ENCODE measurements at regions not wholly inside any gene's neighbourhood (a gene's known extent, or its start where the extent isn't known, plus 50 kb on each side); places are given as distances from the start of the nearest gene placed in this dataset.

DNA sequence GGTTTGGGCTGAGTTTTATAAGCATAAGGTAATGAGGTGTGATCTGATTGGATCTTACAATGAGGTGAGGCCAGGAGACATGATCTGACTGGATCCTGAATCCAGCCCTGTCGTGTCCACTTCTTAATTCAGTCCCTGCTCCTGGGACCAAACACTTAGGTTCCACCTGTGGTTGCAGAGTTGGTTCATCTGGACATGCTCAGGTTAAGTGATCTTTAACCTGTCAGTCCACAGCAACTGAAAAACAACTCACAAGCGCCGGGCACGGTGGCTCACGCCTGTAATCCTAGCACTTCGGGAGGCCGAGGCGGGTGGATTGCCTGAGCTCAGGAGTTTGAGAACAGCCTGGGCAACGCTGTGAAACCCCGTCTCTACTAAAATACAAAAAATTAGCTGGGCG lies 679.3 kb upstream of the ALCAM start:
- intact Hi-C loops (cut with DNase I), result no loop called here
- H3K36me3 ChIP-seq (ENCODE audit: insufficient read depth in 1 of 2, low read depth in 1 of 2), result no peaks in the 10 kb centered on the region
- ATAC-seq, result no peak

DNA sequence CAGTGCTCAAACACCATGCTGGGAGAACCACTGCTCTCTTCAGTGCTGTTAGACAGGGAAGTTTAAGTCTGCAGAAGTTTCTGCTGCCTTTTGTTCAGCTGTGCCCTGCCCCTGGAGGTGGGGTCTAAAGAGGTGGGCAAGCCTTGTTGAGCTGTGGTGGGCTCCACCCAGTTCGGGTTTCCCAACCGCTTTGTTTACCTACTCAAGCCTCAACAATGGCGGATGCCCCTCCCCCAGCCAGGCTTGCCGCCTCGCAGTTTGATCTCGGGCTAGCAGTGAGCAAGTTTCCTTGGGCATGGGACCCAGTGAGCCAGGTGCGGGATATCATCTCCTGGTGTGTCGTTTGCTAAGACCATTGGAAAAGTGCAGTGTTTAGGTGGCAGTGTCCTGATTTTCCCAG lies 670.2 kb upstream of the ALCAM start:
- H3K9me3 ChIP-seq, result no peaks in the 10 kb centered on the region
- DNase-seq, result no peak
- WGBS, 3 donors, result 66 to 81% (median 75%) methylated on average over 8 of the region's 8 CpGs
- no peak overlapping the region for H3K27ac ChIP-seq
- no peaks in the 10 kb centered on the region for H3K27me3 ChIP-seq (ENCODE audit: insufficient read depth in 3 of 3, low read length in 2 of 3)
- TF ChIP-seq, protein P1, sequence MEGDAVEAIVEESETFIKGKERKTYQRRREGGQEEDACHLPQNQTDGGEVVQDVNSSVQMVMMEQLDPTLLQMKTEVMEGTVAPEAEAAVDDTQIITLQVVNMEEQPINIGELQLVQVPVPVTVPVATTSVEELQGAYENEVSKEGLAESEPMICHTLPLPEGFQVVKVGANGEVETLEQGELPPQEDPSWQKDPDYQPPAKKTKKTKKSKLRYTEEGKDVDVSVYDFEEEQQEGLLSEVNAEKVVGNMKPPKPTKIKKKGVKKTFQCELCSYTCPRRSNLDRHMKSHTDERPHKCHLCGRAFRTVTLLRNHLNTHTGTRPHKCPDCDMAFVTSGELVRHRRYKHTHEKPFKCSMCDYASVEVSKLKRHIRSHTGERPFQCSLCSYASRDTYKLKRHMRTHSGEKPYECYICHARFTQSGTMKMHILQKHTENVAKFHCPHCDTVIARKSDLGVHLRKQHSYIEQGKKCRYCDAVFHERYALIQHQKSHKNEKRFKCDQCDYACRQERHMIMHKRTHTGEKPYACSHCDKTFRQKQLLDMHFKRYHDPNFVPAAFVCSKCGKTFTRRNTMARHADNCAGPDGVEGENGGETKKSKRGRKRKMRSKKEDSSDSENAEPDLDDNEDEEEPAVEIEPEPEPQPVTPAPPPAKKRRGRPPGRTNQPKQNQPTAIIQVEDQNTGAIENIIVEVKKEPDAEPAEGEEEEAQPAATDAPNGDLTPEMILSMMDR (IDR thresholded peaks at IDR 0.05), result no peak
- H3K4me1 ChIP-seq, result no peaks in the 10 kb centered on the region
- ATAC-seq, result no peak
- intact Hi-C loops (cut with DNase I), result no loop called here
- no peaks in the 10 kb centered on the region for H3K36me3 ChIP-seq (ENCODE audit: insufficient read depth in 1 of 2, low read depth in 1 of 2)
- H3K4me3 ChIP-seq, result no peak overlapping the region

More for the DNA sequence above, 679.3 kb upstream of the ALCAM start:
- TF ChIP-seq, protein P1 (IDR thresholded peaks at IDR 0.05), result no peak
- DNase-seq, result no peak
- no peaks in the 10 kb centered on the region for H3K4me1 ChIP-seq
- no peak overlapping the region for H3K27ac ChIP-seq
- no peaks in the 10 kb centered on the region for H3K27me3 ChIP-seq (ENCODE audit: insufficient read depth in 3 of 3, low read length in 2 of 3)
- no peaks in the 10 kb centered on the region for H3K9me3 ChIP-seq
- 94 to 96% (median 95%) methylated on average over 11 of the region's 11 CpGs for WGBS, 3 donors
- H3K4me3 ChIP-seq, result no peak overlapping the region

DNA sequence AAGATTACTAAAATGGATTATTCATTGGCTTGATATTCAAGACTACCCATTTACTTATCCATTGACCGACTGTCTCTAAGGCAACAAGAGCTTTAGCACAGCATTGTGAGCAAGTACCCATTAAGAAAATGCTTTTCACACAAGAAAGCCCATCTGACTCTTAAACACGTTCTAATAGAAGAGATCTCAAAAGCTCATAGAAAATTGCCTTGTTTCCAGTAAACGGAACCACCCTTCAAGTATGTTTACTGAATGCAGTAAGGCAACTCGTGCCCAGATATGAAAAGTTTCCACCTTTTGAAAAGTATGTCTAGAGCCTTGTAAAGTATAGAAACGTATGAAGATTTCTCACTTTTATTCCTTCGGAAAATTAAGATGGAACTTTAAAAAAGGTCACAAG lies 655.3 kb upstream of the ALCAM start:
- H3K36me3 ChIP-seq (ENCODE audit: insufficient read depth in 1 of 2, low read depth in 1 of 2), result no peaks in the 10 kb centered on the region
- WGBS, 3 donors, result 72 to 74% (median 73%) methylated on average over 6 of the region's 6 CpGs
- no peaks in the 10 kb centered on the region for H3K9me3 ChIP-seq
- H3K27ac ChIP-seq, result no peak overlapping the region
- TF ChIP-seq, protein P1 (IDR thresholded peaks at IDR 0.05), result no peak
- no peaks in the 10 kb centered on the region for H3K27me3 ChIP-seq (ENCODE audit: insufficient read depth in 3 of 3, low read length in 2 of 3)
- intact Hi-C loops (cut with DNase I), result no loop called here
- no peak for DNase-seq
- no peak for ATAC-seq
- H3K4me1 ChIP-seq, result no peaks in the 10 kb centered on the region
- no peak overlapping the region for H3K4me3 ChIP-seq

DNA sequence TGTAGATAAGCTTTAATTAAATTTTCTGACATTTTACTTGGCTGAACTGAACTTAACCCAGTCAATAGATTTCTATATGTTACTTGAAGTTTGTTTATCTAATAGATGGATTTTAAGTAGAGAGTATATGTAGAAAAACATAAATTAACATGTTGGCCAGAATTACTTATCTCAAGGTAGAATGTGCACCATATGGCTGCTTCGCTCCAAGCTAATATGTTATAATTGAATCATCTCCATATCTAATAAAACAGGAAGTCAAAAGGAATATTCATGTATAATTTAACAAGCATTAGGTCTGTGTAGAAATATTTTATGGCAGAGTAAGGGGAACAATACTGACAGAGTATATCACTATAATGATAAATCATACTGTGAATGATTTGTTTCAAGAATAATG lies 650.7 kb upstream of the ALCAM start:
- DNase-seq (no peak), ATAC-seq (no peak)
- intact Hi-C loops (cut with DNase I), result no loop called here
- H3K27ac ChIP-seq, result no peak overlapping the region
- 88 to 95% (median 90%) methylated on average over 1 of the region's 1 CpG for WGBS, 3 donors
- no peaks in the 10 kb centered on the region for H3K4me1 ChIP-seq
- TF ChIP-seq, protein P1 (IDR thresholded peaks at IDR 0.05), result no peak
- H3K36me3 ChIP-seq (ENCODE audit: insufficient read depth in 1 of 2, low read depth in 1 of 2), result no peaks in the 10 kb centered on the region
- no peak overlapping the region for H3K4me3 ChIP-seq
- no peaks in the 10 kb centered on the region for H3K9me3 ChIP-seq
- H3K27me3 ChIP-seq (ENCODE audit: insufficient read depth in 3 of 3, low read length in 2 of 3), result no peaks in the 10 kb centered on the region

DNA sequence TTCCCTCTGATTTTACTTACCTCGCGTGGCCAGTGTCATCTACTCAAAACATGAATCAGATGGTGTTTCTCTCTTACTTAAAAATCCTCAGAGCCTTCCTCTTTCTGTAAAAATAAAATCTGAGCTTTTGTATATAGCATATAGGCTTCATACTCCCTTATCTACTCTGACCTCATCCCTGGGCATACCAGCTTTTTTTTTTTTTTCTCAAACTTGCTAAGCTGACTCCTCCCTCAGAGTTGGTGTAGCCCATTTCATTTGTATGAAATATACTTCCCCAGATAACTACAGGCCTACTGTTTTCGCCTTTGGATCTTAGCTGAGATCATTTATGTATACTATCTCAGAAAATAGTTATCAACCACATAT lies 648.9 kb upstream of the ALCAM start:
- Histone ChIP-seq H3K27me3 (ENCODE audit: insufficient read depth in 3 of 3, low read length in 2 of 3) (no peaks in the 10 kb centered on the region), H3K9me3 (no peaks in the 10 kb centered on the region), H3K4me1 (no peaks in the 10 kb centered on the region), H3K4me3 (no peak overlapping the region), H3K36me3 (ENCODE audit: insufficient read depth in 1 of 2, low read depth in 1 of 2) (no peaks in the 10 kb centered on the region), H3K27ac (no peak overlapping the region)
- no peak for DNase-seq
- WGBS, 3 donors, result 78 to 95% (median 93%) methylated on average over 3 of the region's 3 CpGs
- TF ChIP-seq, protein P1 (IDR thresholded peaks at IDR 0.05), result no peak
- no peak for ATAC-seq
- intact Hi-C loops (cut with DNase I), result no loop called here

Measured in psoas muscle (tissue), 7 donors.